CD4-positive, alpha-beta T cell (primary cell): ENCODE measurements at regions not wholly inside any gene's neighbourhood (a gene's known extent, or its start where the extent isn't known, plus 50 kb on each side); places are given as distances from the start of the nearest gene placed in this dataset.

Experiments
- ATAC-seq: fragments of 200-7000 bp; cut with Tn5 transposase; one replicate; pipeline ENCODE4 v1.10.0; 2022; ENCODE audit warnings: mild to moderate bottlenecking; ENCODE audit not compliant: poor library complexity
- CTCF ChIA-PET: fragments of 350-600 bp; sonication (Branson Sonifier 250); formaldehyde crosslinking; loops from one replicate; lab custom pipeline; 2021; ENCODE audit warnings: antibody characterized with exemption, inconsistent platforms; lab: Charles Lee
- POLR2A ChIA-PET: fragments of 350-600 bp; sonication (Branson Sonifier 250); formaldehyde crosslinking; loops from one replicate; lab custom pipeline; 2021; ENCODE audit warnings: antibody characterized with exemption, inconsistent platforms; lab: Charles Lee
- DNase-seq, 14 experiments: peaks; one replicate each; pipeline ENCODE4 v3.0.0-alpha.2; 2013 to 2020; ENCODE audit warnings: mixed read lengths in 2 of 14
- H3K27ac ChIP-seq, 2 donors: one replicate each; pipeline versions ENCODE4 v1.5.1 to v1.7.0; 2013; ENCODE audit warnings: low read length in 2 of 2, low read depth in 1 of 2, mild to moderate bottlenecking in 1 of 2
- H3K27me3 ChIP-seq, 2 experiments: 1 replicate in 1 of 2; 2 replicates in 1 of 2; pipeline versions ENCODE4 v1.6.1 to v1.7.0; 2013; ENCODE audit warnings: low read length in 2 of 2, control low read depth in 1 of 2, mild to moderate bottlenecking in 1 of 2, moderate library complexity in 1 of 2; ENCODE audit not compliant: insufficient read depth in 2 of 2, control insufficient read depth in 1 of 2
- H3K36me3 ChIP-seq: one replicate; pipeline ENCODE4 v1.6.1; 2013; ENCODE audit warnings: low read length, control low read depth; ENCODE audit not compliant: insufficient read depth
- H3K4me1 ChIP-seq: one replicate; pipeline ENCODE4 v1.6.1; 2013; ENCODE audit warnings: low read length, control low read depth; ENCODE audit not compliant: insufficient read depth
- H3K4me3 ChIP-seq: one replicate; pipeline ENCODE4 v1.5.1; 2013; ENCODE audit warnings: mild to moderate bottlenecking, low read length, moderate library complexity
- H3K9me3 ChIP-seq, 2 experiments: 1 replicate in 1 of 2; 2 replicates in 1 of 2; pipeline versions ENCODE4 v1.6.1 to v1.7.0; 2013; ENCODE audit warnings: low read length in 2 of 2, mild to moderate bottlenecking in 2 of 2, control low read depth in 1 of 2, moderate library complexity in 1 of 2; ENCODE audit not compliant: control insufficient read depth in 1 of 2, insufficient read depth in 1 of 2
- H3K27ac Mint-ChIP-seq: one replicate; pipeline ENCODE4 v1.8.0; 2020; ENCODE audit warnings: mixed read lengths
- H3K27me3 Mint-ChIP-seq: one replicate; pipeline ENCODE4 v1.8.0; 2021; ENCODE audit warnings: mixed read lengths
- H3K36me3 Mint-ChIP-seq: one replicate; pipeline ENCODE4 v1.8.0; 2021; ENCODE audit warnings: low read depth, mixed read lengths
- H3K4me1 Mint-ChIP-seq: one replicate; pipeline ENCODE4 v1.8.0; 2021; ENCODE audit warnings: low read depth, mixed read lengths
- H3K4me3 Mint-ChIP-seq: one replicate; pipeline ENCODE4 v1.8.0; 2020; ENCODE audit warnings: mild to moderate bottlenecking, mixed read lengths
- H3K9me3 Mint-ChIP-seq: one replicate; pipeline ENCODE4 v1.8.0; 2020; ENCODE audit warnings: mixed read lengths
- CTCF ChIP-seq: fragments of 200-600 bp; IDR thresholded peaks from one replicate; pipeline ENCODE4 v1.8.0; 2022; ENCODE audit warnings: antibody characterized with exemption, mild to moderate bottlenecking
- intact Hi-C, 2 experiments: fragments of 100-400 bp; cut with DNase I in 1 of 2; cut with micrococcal nuclease in 1 of 2; formaldehyde crosslinking; loops; one replicate each; pipeline versions ENCODE4 v1.15.1 to v1.9.0; 2023 to 2025; cut with DNase I, micrococcal nuclease

- Histone ChIP-seq H3K4me3 (no peak overlapping the region), H3K27me3 (no peaks in the 10 kb centered on the region), H3K27ac (no peak overlapping the region), H3K4me1 (no peaks in the 10 kb centered on the region), H3K9me3 (peaks cover 0 to 2% of the 10 kb centered on the region in 2 experiments), H3K36me3 (no peaks in the 10 kb centered on the region)
- no peak overlapping the region for H3K4me3 Mint-ChIP-seq
- ChIA-PET CTCF (no interaction called here), POLR2A (no interaction called here)
- H3K27ac Mint-ChIP-seq = no peak overlapping the region
- H3K9me3 Mint-ChIP-seq = no peaks in the 10 kb centered on the region
- no peak for ATAC-seq
- intact Hi-C loops = no loop called here
- H3K27me3 Mint-ChIP-seq = no peaks in the 10 kb centered on the region
- TF ChIP-seq CTCF = no peak
- DNase-seq = no peak
- H3K36me3 Mint-ChIP-seq = no peaks in the 10 kb centered on the region
- no peaks in the 10 kb centered on the region for H3K4me1 Mint-ChIP-seq
These were observed 172.4 kb upstream of the IGF1 start for GRCh38 chr12:102652645-102653313.

- CTCF ChIA-PET = no interaction called here
- H3K27ac ChIP-seq = no peak overlapping the region
- no peaks in the 10 kb centered on the region for H3K27me3 Mint-ChIP-seq
These were observed 165.6 kb upstream of the IGF1 start for GRCh38 chr12:102645968-102646367.

DNA sequence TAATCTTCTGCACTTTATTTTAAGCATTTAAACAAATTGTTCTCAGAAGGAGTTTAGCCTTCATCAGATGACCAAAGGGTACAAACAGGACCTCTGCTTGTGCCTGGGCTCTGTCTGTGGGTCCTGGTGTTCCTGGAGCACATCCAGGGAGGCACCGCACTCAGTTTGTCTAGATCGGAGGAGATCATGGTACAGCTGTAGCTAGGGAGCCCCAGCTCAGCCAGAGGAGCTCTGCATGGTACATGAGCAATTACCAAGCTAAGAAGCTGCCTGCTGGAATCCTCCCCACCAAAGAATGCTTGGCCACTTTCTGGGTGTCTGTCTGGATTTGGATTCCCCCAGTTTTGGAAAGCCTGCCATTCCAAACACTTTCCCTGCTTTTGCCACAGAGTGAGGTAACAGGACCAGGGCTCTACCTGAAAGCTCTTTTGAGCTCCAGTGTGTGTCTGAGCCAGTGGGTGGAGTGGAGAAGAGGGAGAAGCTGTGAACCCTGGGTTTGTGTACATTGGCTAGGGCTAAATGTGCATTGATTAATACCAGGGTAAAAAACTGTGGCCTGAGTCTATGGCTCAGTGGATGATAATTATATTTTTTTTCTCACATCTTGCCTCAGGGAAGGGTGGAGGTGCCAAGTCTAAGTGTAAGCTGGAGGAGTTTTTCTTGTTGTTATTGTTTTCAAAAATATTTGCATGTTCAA is 163.7 kb upstream of the IGF1 start:
- CTCF ChIA-PET = no interaction called here
- H3K27ac Mint-ChIP-seq = no peak overlapping the region
- no peak overlapping the region for H3K4me3 Mint-ChIP-seq
- no peaks in the 10 kb centered on the region for H3K36me3 ChIP-seq
- H3K4me3 ChIP-seq = no peak overlapping the region
- H3K27ac ChIP-seq = no peak overlapping the region
- POLR2A ChIA-PET = no interaction called here
- H3K4me1 ChIP-seq = no peaks in the 10 kb centered on the region
- H3K4me1 Mint-ChIP-seq = no peaks in the 10 kb centered on the region
- peaks cover 7% of the 10 kb centered on the region for H3K9me3 Mint-ChIP-seq
- peaks cover 4% of the 10 kb centered on the region in 2 experiments for H3K9me3 ChIP-seq
- ATAC-seq = no peak
- DNase-seq = no peak
- no peaks in the 10 kb centered on the region for H3K27me3 Mint-ChIP-seq
- TF ChIP-seq CTCF = no peak
- no peaks in the 10 kb centered on the region for H3K36me3 Mint-ChIP-seq
- intact Hi-C loops = no loop called here
- no peaks in the 10 kb centered on the region for H3K27me3 ChIP-seq

More at GRCh38 chr12:102645968-102646367, 165.6 kb upstream of the IGF1 start:
- no peak overlapping the region for H3K4me3 Mint-ChIP-seq
- TF ChIP-seq CTCF = no peak
- H3K27ac Mint-ChIP-seq = no peak overlapping the region
- Histone ChIP-seq H3K36me3 (no peaks in the 10 kb centered on the region), H3K27me3 (no peaks in the 10 kb centered on the region), H3K4me1 (no peaks in the 10 kb centered on the region), H3K4me3 (no peak overlapping the region), H3K9me3 (peaks cover 0 to 4% of the 10 kb centered on the region in 2 experiments)
- no peaks in the 10 kb centered on the region for H3K36me3 Mint-ChIP-seq
- POLR2A ChIA-PET = no interaction called here
- ATAC-seq (no peak), DNase-seq (no peak)
- no peaks in the 10 kb centered on the region for H3K4me1 Mint-ChIP-seq
- intact Hi-C loops = no loop called here
- H3K9me3 Mint-ChIP-seq = peaks cover 4% of the 10 kb centered on the region
